KMS-11 (cell line): ENCODE measurements at regions not wholly inside any gene's neighbourhood (a gene's known extent, or its start where the extent isn't known, plus 50 kb on each side); places are given as distances from the start of the nearest gene placed in this dataset.

ENCODE experiments used
- H2AFZ ChIP-seq: fragments of 200-600 bp; sonication (generic); 2 replicates; pipeline ENCODE4 v1.6.1; 2016; ENCODE audit warnings: antibody characterized with exemption, mixed run types, low read depth
- H3K27ac ChIP-seq: fragments of 200-600 bp; sonication (generic); 2 replicates; pipeline ENCODE4 v1.6.1; 2016; ENCODE audit warnings: mild to moderate bottlenecking, mixed run types
- H3K27me3 ChIP-seq: fragments of 200-600 bp; sonication (generic); 2 replicates; pipeline ENCODE4 v1.6.1; 2017; ENCODE audit warnings: mild to moderate bottlenecking, low read depth, mixed run types, moderate library complexity; ENCODE audit not compliant: insufficient read depth
- H3K36me3 ChIP-seq: fragments of 200-600 bp; sonication (generic); 2 replicates; pipeline ENCODE4 v1.6.1; 2017; ENCODE audit warnings: mild to moderate bottlenecking, mixed run types; ENCODE audit not compliant: insufficient read depth
- H3K4me1 ChIP-seq: fragments of 200-600 bp; sonication (generic); 2 replicates; pipeline ENCODE4 v1.6.1; 2016; ENCODE audit warnings: mild to moderate bottlenecking, low read depth, mixed run types; ENCODE audit not compliant: poor library complexity, severe bottlenecking
- H3K4me2 ChIP-seq: fragments of 200-600 bp; sonication (generic); 2 replicates; pipeline ENCODE4 v1.7.0; 2016; ENCODE audit warnings: mild to moderate bottlenecking, mixed run types
- H3K4me3 ChIP-seq: fragments of 200-600 bp; sonication (generic); IDR thresholded peaks from 2 replicates; pipeline ENCODE4 v1.6.1; 2017; ENCODE audit warnings: low read depth, low read length, mixed read lengths; ENCODE audit not compliant: insufficient read depth
- H3K79me2 ChIP-seq: fragments of 200-600 bp; sonication (generic); 2 replicates; pipeline ENCODE4 v1.6.1; 2016; ENCODE audit warnings: low read depth, mixed run types; ENCODE audit not compliant: insufficient read depth
- H3K9ac ChIP-seq: fragments of 200-600 bp; sonication (generic); 2 replicates; pipeline ENCODE4 v1.6.1; 2016; ENCODE audit warnings: mild to moderate bottlenecking, mixed run types
- H4K20me1 ChIP-seq: fragments of 200-600 bp; sonication (generic); 2 replicates; pipeline ENCODE4 v1.6.1; 2016; ENCODE audit warnings: mild to moderate bottlenecking, mixed run types; ENCODE audit not compliant: insufficient read depth
- TF ChIP-seq, protein P1 (sequence below): fragments of 200-600 bp; sonication (generic); conservative IDR thresholded peaks from 2 replicates; pipeline ENCODE4 v1.6.1; 2017; ENCODE audit warnings: low read depth, mild to moderate bottlenecking, antibody characterized with exemption, low read length, moderate library complexity, mixed read lengths

DNA sequence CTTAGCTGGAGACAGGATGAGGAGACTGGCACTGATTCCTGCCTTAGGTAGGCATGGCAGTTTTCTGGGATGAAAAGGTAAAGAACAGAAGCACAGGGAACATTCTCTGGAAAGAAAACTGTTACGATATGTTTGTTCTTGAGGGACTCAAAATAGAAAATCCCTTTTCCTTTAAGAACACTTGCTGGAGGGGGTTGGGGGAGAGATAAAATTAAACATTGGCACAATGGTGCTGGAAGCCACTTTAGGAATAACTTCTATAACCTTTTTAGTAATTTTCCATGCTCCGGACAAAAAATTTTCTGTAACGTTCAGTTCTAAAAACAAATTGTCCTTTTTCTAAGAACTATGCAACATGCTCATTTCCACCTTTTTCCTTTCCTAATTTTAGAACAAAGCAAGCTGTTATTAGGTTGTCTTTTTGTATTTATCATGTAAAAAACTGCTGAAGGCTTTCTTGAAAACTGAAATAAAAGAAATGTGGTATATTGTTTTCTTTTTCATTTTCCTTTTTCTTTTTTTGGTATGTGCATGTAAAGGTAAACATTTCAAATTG is 343.8 kb downstream of the EPHA4 start:
- no peaks in the 10 kb centered on the region for H3K79me2 ChIP-seq
- H3K36me3 ChIP-seq, result no peaks in the 10 kb centered on the region
- no peak overlapping the region for H3K9ac ChIP-seq
- H3K4me2 ChIP-seq, result no peak overlapping the region
- no peak overlapping the region for H3K27ac ChIP-seq
- TF ChIP-seq, protein P1, sequence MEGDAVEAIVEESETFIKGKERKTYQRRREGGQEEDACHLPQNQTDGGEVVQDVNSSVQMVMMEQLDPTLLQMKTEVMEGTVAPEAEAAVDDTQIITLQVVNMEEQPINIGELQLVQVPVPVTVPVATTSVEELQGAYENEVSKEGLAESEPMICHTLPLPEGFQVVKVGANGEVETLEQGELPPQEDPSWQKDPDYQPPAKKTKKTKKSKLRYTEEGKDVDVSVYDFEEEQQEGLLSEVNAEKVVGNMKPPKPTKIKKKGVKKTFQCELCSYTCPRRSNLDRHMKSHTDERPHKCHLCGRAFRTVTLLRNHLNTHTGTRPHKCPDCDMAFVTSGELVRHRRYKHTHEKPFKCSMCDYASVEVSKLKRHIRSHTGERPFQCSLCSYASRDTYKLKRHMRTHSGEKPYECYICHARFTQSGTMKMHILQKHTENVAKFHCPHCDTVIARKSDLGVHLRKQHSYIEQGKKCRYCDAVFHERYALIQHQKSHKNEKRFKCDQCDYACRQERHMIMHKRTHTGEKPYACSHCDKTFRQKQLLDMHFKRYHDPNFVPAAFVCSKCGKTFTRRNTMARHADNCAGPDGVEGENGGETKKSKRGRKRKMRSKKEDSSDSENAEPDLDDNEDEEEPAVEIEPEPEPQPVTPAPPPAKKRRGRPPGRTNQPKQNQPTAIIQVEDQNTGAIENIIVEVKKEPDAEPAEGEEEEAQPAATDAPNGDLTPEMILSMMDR, result no peak
- no peaks in the 10 kb centered on the region for H3K27me3 ChIP-seq
- no peaks in the 10 kb centered on the region for H3K4me1 ChIP-seq
- no peaks in the 10 kb centered on the region for H4K20me1 ChIP-seq
- no peak overlapping the region for H2AFZ ChIP-seq
- no peak overlapping the region for H3K4me3 ChIP-seq

DNA sequence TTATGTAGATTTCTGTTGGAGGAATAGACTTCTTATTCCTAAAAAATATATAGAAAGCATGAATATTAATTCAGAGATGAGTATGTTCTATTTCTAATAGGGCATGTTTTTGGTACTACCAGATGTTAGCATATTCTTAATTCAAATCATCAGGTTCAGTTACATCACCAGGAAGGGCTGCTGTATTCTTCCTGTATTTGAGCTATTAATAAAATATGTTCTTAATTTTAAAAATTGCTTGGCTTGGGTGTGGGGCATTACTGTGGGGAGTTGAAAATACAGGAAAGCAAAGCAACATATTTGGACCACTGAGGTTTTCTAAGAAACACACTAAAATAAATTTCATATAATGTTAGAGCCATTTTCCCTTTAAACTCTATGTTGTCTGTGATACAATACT is 343.0 kb downstream of the EPHA4 start:
- H3K4me1 ChIP-seq, result no peaks in the 10 kb centered on the region
- TF ChIP-seq, protein P1, result no peak
- H3K79me2 ChIP-seq, result no peaks in the 10 kb centered on the region
- no peaks in the 10 kb centered on the region for H3K36me3 ChIP-seq
- H3K9ac ChIP-seq, result no peak overlapping the region
- no peak overlapping the region for H2AFZ ChIP-seq
- no peak overlapping the region for H3K4me2 ChIP-seq
- no peaks in the 10 kb centered on the region for H4K20me1 ChIP-seq
- no peak overlapping the region for H3K4me3 ChIP-seq
- no peaks in the 10 kb centered on the region for H3K27me3 ChIP-seq
- H3K27ac ChIP-seq, result no peak overlapping the region

- Histone ChIP-seq H3K4me1 (no peaks in the 10 kb centered on the region), H2AFZ (no peak overlapping the region), H3K9ac (no peak overlapping the region), H3K4me3 (no peak overlapping the region), H3K4me2 (no peak overlapping the region), H3K36me3 (no peaks in the 10 kb centered on the region), H3K27ac (no peak overlapping the region), H4K20me1 (no peaks in the 10 kb centered on the region), H3K79me2 (no peaks in the 10 kb centered on the region), H3K27me3 (no peaks in the 10 kb centered on the region)
- TF ChIP-seq, protein P1, result no peak
Observed at GRCh38 chr2:221231511-221231910, 340.6 kb downstream of the EPHA4 start.

- H3K79me2 ChIP-seq, result no peaks in the 10 kb centered on the region
- no peaks in the 10 kb centered on the region for H3K36me3 ChIP-seq
- TF ChIP-seq, protein P1, result no peak
- no peaks in the 10 kb centered on the region for H3K4me1 ChIP-seq
- no peak overlapping the region for H3K4me2 ChIP-seq
- no peak overlapping the region for H3K9ac ChIP-seq
- H3K27me3 ChIP-seq, result no peaks in the 10 kb centered on the region
- no peak overlapping the region for H3K27ac ChIP-seq
- no peak overlapping the region for H2AFZ ChIP-seq
- no peak overlapping the region for H3K4me3 ChIP-seq
- H4K20me1 ChIP-seq, result no peaks in the 10 kb centered on the region
Observed at GRCh38 chr2:221235941-221236340, 336.2 kb downstream of the EPHA4 start.

DNA sequence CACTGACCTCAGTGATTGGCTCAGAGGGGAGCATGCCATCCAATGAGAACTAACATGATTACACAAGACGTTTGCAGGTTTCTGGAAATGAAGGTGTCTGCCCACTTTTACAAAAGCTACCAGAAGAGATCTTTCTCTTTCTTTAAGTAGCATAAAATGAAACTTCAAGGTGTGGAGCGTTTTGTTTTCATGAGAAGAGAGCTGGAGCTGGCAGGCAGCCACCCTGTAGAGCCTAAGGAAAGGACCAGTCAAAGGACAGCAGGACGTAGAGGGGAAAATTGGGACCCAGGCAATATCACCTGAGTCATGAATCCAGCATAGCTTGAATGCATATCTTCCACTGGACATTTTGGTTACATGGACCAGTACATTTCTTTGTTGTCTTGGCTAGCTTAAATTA is 331.0 kb downstream of the EPHA4 start:
- Histone ChIP-seq H3K27me3 (no peaks in the 10 kb centered on the region), H3K79me2 (no peaks in the 10 kb centered on the region), H3K9ac (no peak overlapping the region), H3K4me1 (no peaks in the 10 kb centered on the region), H4K20me1 (no peaks in the 10 kb centered on the region), H2AFZ (no peak overlapping the region), H3K27ac (no peak overlapping the region), H3K4me2 (no peak overlapping the region), H3K36me3 (no peaks in the 10 kb centered on the region), H3K4me3 (no peak overlapping the region)
- TF ChIP-seq, protein P1, result no peak
